Neural cell (in vitro differentiated cells): ENCODE measurements at regions not wholly inside any gene's neighbourhood (a gene's known extent, or its start where the extent isn't known, plus 50 kb on each side); places are given as distances from the start of the nearest gene placed in this dataset.

Experiments
- TF ChIP-seq, protein P1 (sequence below): fragments of 450-650 bp; IDR thresholded peaks from 2 replicates; pipeline ENCODE4 v1.5.1; 2014; ENCODE audit warnings: antibody characterized with exemption, mild to moderate bottlenecking, moderate library complexity; ENCODE audit not compliant: poor library complexity, severe bottlenecking
- TF ChIP-seq, protein P2 (sequence below): IDR thresholded peaks from 2 replicates; pipeline ENCODE4 v1.6.1; 2012; ENCODE audit warnings: borderline replicate concordance

- TF ChIP-seq, protein P1, sequence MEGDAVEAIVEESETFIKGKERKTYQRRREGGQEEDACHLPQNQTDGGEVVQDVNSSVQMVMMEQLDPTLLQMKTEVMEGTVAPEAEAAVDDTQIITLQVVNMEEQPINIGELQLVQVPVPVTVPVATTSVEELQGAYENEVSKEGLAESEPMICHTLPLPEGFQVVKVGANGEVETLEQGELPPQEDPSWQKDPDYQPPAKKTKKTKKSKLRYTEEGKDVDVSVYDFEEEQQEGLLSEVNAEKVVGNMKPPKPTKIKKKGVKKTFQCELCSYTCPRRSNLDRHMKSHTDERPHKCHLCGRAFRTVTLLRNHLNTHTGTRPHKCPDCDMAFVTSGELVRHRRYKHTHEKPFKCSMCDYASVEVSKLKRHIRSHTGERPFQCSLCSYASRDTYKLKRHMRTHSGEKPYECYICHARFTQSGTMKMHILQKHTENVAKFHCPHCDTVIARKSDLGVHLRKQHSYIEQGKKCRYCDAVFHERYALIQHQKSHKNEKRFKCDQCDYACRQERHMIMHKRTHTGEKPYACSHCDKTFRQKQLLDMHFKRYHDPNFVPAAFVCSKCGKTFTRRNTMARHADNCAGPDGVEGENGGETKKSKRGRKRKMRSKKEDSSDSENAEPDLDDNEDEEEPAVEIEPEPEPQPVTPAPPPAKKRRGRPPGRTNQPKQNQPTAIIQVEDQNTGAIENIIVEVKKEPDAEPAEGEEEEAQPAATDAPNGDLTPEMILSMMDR: no peak
- TF ChIP-seq, protein P2, sequence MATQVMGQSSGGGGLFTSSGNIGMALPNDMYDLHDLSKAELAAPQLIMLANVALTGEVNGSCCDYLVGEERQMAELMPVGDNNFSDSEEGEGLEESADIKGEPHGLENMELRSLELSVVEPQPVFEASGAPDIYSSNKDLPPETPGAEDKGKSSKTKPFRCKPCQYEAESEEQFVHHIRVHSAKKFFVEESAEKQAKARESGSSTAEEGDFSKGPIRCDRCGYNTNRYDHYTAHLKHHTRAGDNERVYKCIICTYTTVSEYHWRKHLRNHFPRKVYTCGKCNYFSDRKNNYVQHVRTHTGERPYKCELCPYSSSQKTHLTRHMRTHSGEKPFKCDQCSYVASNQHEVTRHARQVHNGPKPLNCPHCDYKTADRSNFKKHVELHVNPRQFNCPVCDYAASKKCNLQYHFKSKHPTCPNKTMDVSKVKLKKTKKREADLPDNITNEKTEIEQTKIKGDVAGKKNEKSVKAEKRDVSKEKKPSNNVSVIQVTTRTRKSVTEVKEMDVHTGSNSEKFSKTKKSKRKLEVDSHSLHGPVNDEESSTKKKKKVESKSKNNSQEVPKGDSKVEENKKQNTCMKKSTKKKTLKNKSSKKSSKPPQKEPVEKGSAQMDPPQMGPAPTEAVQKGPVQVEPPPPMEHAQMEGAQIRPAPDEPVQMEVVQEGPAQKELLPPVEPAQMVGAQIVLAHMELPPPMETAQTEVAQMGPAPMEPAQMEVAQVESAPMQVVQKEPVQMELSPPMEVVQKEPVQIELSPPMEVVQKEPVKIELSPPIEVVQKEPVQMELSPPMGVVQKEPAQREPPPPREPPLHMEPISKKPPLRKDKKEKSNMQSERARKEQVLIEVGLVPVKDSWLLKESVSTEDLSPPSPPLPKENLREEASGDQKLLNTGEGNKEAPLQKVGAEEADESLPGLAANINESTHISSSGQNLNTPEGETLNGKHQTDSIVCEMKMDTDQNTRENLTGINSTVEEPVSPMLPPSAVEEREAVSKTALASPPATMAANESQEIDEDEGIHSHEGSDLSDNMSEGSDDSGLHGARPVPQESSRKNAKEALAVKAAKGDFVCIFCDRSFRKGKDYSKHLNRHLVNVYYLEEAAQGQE: no peak
These were observed 229.1 kb upstream of the MKLN1 start for GRCh38 chr7:131098527-131098926.
